ENCODE measurements at regions not wholly inside any gene's neighbourhood (a gene's known extent, or its start where the extent isn't known, plus 50 kb on each side); places are given as distances from the start of the nearest gene placed in this dataset.

DNA sequence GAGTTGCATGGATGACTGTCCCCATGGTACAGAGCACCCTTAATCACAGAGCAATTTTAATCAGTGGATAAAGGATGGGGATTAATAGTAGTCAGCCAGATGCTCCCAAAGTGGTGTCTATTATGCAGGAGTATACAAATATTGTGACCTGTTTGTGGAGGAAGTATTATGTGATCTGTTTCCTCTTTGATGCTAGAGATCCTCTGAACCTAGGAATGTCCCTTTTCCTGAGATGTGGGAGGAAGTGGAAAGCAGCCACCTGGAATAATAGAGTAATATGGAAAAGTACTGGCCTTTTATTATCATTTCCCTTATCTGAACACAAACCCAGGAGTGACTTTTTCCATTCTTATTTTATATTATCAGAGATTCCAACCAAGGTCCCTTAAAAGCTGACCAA is 94.2 kb upstream of the EFEMP1 start (continued):
- TF ChIP-seq, protein P1, sequence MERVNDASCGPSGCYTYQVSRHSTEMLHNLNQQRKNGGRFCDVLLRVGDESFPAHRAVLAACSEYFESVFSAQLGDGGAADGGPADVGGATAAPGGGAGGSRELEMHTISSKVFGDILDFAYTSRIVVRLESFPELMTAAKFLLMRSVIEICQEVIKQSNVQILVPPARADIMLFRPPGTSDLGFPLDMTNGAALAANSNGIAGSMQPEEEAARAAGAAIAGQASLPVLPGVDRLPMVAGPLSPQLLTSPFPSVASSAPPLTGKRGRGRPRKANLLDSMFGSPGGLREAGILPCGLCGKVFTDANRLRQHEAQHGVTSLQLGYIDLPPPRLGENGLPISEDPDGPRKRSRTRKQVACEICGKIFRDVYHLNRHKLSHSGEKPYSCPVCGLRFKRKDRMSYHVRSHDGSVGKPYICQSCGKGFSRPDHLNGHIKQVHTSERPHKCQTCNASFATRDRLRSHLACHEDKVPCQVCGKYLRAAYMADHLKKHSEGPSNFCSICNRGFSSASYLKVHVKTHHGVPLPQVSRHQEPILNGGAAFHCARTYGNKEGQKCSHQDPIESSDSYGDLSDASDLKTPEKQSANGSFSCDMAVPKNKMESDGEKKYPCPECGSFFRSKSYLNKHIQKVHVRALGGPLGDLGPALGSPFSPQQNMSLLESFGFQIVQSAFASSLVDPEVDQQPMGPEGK (CRISPR knock-in tag; IDR thresholded peaks at IDR 0.05; ENCODE audit: borderline replicate concordance) = no peak
- TF ChIP-seq ZNF565 (CRISPR knock-in tag; conservative IDR thresholded peaks at IDR 0.05; ENCODE audit: low read depth) = no peak
- no peak for TF ChIP-seq ZNF70 (CRISPR knock-in tag; IDR thresholded peaks at IDR 0.05)
- no peak for TF ChIP-seq ZC3H10 (CRISPR knock-in tag; IDR thresholded peaks at IDR 0.05)

DNA sequence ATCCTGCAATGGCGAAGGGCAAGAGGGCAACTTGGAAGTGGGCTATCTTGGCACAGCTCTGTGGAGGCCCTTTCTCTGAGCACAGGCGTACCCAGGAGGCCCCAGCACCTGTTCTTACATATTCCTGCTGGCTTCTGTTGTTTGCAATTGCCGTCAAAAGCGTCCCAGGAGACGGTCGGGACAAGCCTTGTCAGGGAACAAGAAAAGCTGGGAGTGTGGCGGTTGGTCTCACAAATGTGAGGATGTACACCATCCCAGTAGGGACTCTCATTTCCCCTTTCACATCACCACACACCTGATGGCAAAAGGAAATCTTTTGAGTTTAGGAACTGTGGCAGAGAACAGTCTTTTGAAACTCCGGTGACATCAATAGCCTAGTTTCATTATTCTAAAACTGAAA is 94.7 kb upstream of the EFEMP1 start:
- TF ChIP-seq OSR1 (CRISPR knock-in tag; IDR thresholded peaks at IDR 0.05) (no peak), ZFP30 (CRISPR knock-in tag; IDR thresholded peaks at IDR 0.05) (no peak), ZC3H10 (CRISPR knock-in tag; IDR thresholded peaks at IDR 0.05) (no peak)
- TF ChIP-seq, protein P1 (CRISPR knock-in tag; IDR thresholded peaks at IDR 0.05; ENCODE audit: borderline replicate concordance) = no peak
- no peak for ATAC-seq

DNA sequence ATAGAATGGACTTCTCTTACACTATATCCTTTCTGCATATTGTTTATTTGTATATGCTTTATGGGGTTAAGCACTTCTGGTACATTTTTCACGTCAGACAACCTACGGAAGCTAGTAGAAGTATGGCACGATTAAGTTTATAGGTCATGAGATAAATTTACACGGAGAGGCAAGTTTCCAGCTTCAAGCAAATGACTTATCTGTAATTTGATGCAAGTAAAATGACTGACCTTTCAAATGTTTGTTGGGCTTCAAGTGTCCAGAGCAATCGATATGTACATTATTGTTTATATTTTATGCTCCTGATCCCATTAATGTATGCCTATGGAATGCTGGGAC is 97.5 kb upstream of the EFEMP1 start:
- TF ChIP-seq GLIS3 (CRISPR knock-in tag; IDR thresholded peaks at IDR 0.05) (no peak), SNAI2 (CRISPR knock-in tag; IDR thresholded peaks at IDR 0.05) (no peak), ISL1 (CRISPR knock-in tag; IDR thresholded peaks at IDR 0.05) (no peak), CSDC2 (CRISPR knock-in tag; IDR thresholded peaks at IDR 0.05) (no peak), ARNTL (CRISPR knock-in tag; IDR thresholded peaks at IDR 0.05; ENCODE audit: borderline replicate concordance, low read depth) (no peak), PPARA (CRISPR knock-in tag; IDR thresholded peaks at IDR 0.05; ENCODE audit: borderline replicate concordance) (no peak), ZFP3 (CRISPR knock-in tag; IDR thresholded peaks at IDR 0.05) (no peak), TOX (CRISPR knock-in tag; IDR thresholded peaks at IDR 0.05; ENCODE audit: borderline replicate concordance) (no peak), ZFP30 (CRISPR knock-in tag; IDR thresholded peaks at IDR 0.05) (no peak), OSR1 (CRISPR knock-in tag; IDR thresholded peaks at IDR 0.05) (no peak), ZNF8 (CRISPR knock-in tag; IDR thresholded peaks at IDR 0.05) (no peak), ZC3H10 (CRISPR knock-in tag; IDR thresholded peaks at IDR 0.05) (no peak)
- TF ChIP-seq, protein P2, sequence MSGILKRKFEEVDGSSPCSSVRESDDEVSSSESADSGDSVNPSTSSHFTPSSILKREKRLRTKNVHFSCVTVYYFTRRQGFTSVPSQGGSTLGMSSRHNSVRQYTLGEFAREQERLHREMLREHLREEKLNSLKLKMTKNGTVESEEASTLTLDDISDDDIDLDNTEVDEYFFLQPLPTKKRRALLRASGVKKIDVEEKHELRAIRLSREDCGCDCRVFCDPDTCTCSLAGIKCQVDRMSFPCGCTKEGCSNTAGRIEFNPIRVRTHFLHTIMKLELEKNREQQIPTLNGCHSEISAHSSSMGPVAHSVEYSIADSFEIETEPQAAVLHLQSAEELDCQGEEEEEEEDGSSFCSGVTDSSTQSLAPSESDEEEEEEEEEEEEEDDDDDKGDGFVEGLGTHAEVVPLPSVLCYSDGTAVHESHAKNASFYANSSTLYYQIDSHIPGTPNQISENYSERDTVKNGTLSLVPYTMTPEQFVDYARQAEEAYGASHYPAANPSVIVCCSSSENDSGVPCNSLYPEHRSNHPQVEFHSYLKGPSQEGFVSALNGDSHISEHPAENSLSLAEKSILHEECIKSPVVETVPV (CRISPR knock-in tag; IDR thresholded peaks at IDR 0.05) = no peak
- TF ChIP-seq, protein P3, sequence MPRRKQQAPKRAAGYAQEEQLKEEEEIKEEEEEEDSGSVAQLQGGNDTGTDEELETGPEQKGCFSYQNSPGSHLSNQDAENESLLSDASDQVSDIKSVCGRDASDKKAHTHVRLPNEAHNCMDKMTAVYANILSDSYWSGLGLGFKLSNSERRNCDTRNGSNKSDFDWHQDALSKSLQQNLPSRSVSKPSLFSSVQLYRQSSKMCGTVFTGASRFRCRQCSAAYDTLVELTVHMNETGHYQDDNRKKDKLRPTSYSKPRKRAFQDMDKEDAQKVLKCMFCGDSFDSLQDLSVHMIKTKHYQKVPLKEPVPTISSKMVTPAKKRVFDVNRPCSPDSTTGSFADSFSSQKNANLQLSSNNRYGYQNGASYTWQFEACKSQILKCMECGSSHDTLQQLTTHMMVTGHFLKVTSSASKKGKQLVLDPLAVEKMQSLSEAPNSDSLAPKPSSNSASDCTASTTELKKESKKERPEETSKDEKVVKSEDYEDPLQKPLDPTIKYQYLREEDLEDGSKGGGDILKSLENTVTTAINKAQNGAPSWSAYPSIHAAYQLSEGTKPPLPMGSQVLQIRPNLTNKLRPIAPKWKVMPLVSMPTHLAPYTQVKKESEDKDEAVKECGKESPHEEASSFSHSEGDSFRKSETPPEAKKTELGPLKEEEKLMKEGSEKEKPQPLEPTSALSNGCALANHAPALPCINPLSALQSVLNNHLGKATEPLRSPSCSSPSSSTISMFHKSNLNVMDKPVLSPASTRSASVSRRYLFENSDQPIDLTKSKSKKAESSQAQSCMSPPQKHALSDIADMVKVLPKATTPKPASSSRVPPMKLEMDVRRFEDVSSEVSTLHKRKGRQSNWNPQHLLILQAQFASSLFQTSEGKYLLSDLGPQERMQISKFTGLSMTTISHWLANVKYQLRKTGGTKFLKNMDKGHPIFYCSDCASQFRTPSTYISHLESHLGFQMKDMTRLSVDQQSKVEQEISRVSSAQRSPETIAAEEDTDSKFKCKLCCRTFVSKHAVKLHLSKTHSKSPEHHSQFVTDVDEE (CRISPR knock-in tag; IDR thresholded peaks at IDR 0.05) = no peak
- ATAC-seq = no peak

DNA sequence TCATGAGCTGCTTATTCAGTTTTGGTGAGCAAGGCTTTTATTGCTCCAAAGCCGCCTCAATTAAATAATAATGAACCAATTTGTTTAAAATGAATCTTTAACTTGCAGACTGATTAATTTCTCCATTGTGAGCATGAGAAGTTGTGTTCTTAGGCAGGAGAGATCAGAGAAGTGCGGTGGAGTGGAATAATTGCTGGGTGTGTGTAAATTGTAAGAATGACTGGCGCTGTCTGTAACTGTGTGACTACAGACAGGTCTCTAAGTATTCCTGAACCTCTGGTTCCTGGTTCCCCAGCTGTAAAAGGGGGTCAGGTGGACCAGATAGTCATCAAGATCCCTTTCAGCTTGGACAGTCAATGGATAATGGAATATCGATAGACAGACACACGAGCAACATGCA is 98.0 kb upstream of the EFEMP1 start:
- no peak for ATAC-seq
- TF ChIP-seq ZNF70 (CRISPR knock-in tag; IDR thresholded peaks at IDR 0.05) (no peak), CSDC2 (CRISPR knock-in tag; IDR thresholded peaks at IDR 0.05) (no peak), RARB (CRISPR knock-in tag; IDR thresholded peaks at IDR 0.05) (no peak), PPARA (CRISPR knock-in tag; IDR thresholded peaks at IDR 0.05; ENCODE audit: borderline replicate concordance) (no peak), ZFP30 (CRISPR knock-in tag; IDR thresholded peaks at IDR 0.05) (no peak), SNAI2 (CRISPR knock-in tag; IDR thresholded peaks at IDR 0.05) (no peak), GLIS3 (CRISPR knock-in tag; IDR thresholded peaks at IDR 0.05) (no peak)
- TF ChIP-seq, protein P1 (CRISPR knock-in tag; IDR thresholded peaks at IDR 0.05; ENCODE audit: borderline replicate concordance) = no peak
- TF ChIP-seq, protein P3 (CRISPR knock-in tag; IDR thresholded peaks at IDR 0.05) = no peak
- TF ChIP-seq, protein P2 (CRISPR knock-in tag; IDR thresholded peaks at IDR 0.05) = no peak
- TF ChIP-seq, protein P4, sequence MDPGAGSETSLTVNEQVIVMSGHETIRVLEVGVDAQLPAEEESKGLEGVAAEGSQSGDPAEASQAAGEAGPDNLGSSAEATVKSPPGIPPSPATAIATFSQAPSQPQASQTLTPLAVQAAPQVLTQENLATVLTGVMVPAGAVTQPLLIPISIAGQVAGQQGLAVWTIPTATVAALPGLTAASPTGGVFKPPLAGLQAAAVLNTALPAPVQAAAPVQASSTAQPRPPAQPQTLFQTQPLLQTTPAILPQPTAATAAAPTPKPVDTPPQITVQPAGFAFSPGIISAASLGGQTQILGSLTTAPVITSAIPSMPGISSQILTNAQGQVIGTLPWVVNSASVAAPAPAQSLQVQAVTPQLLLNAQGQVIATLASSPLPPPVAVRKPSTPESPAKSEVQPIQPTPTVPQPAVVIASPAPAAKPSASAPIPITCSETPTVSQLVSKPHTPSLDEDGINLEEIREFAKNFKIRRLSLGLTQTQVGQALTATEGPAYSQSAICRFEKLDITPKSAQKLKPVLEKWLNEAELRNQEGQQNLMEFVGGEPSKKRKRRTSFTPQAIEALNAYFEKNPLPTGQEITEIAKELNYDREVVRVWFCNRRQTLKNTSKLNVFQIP (CRISPR knock-in tag; IDR thresholded peaks at IDR 0.05; ENCODE audit: borderline replicate concordance, low read depth) = no peak
